ENCODE measurements at regions not wholly inside any gene's neighbourhood (a gene's known extent, or its start where the extent isn't known, plus 50 kb on each side); places are given as distances from the start of the nearest gene placed in this dataset.

GRCh38 chrX:81857192-81857591, 655.3 kb downstream of the SH3BGRL start:
- no peak for TF ChIP-seq GLIS1 (tag by site-specific recombination; IDR thresholded peaks at IDR 0.05)
- no peak for TF ChIP-seq ZNF585B (tag by site-specific recombination; IDR thresholded peaks at IDR 0.05)
- TF ChIP-seq CTCF (tag by site-specific recombination; IDR thresholded peaks at IDR 0.05) = no peak
- TF ChIP-seq ZNF629 (tag by site-specific recombination; IDR thresholded peaks at IDR 0.05) = no peak
- no peak for TF ChIP-seq ZEB2 (tag by site-specific recombination; IDR thresholded peaks at IDR 0.05)
- no peak for TF ChIP-seq TCF7L2 (IDR thresholded peaks at IDR 0.05; ENCODE audit: borderline replicate concordance, low read depth, low read length)
- no peak for TF ChIP-seq ZNF19 (tag by site-specific recombination; IDR thresholded peaks at IDR 0.05; ENCODE audit: low read depth)
- TF ChIP-seq ZNF514 (tag by site-specific recombination; IDR thresholded peaks at IDR 0.05) = no peak

Data from HEK293 (cell line).